ENCODE measurements at regions not wholly inside any gene's neighbourhood (a gene's known extent, or its start where the extent isn't known, plus 50 kb on each side); places are given as distances from the start of the nearest gene placed in this dataset.

- in situ Hi-C loops (cut with HindIII; ENCODE audit: low pct_unique_long_range_greater_than_20kb, low sequenced_read_pairs): no loop called here
- no peak for DNase-seq (ENCODE audit: low read depth, low spot score)
These were observed 807.8 kb downstream of the AACS start for GRCh38 chr12:125873016-125873415.

DNA sequence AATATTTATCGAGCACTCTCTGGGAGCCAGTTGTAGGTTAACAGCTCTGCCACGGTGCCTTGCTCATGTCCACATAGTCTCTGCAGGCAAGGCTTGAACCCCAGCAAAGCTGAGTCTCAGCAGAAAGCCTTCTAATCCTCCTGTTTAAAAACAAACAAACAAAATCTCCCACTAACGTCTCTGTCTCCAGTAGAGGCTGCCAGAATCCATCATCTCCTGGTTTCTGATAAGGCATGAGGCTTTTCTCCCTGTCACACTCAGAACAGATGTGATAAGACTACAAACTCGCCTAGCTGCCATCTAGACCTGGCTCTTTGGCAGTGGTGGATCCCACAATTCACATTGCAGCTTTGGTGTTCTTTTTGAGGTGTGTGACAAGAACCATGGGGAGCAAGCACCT lies 813.2 kb downstream of the AACS start:
- in situ Hi-C loops (cut with HindIII; ENCODE audit: low pct_unique_long_range_greater_than_20kb, low sequenced_read_pairs): no loop called here
- no peak for DNase-seq (ENCODE audit: low read depth, low spot score)

DNA sequence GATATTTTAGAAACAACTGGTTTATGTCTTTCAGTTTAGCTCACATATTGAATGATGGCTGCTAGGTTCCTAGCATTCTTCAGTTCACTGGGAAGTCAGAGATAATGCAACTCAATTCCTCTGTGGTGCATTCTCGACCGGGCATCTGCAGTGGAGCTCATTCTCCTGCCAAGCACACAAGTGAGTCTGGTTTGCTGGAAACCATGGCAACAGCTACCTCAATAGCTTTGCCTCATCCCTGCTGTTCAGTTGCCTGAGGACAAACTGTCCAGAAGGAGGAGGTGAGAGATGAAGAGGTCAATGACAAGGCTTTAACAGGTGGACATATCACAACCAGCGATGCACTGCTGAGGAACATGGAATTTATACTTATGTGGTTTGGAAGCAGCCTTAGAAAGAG lies 816.9 kb downstream of the AACS start:
- DNase-seq (ENCODE audit: low read depth, low spot score): no peak
- in situ Hi-C loops (cut with HindIII; ENCODE audit: low pct_unique_long_range_greater_than_20kb, low sequenced_read_pairs): no loop called here

DNA sequence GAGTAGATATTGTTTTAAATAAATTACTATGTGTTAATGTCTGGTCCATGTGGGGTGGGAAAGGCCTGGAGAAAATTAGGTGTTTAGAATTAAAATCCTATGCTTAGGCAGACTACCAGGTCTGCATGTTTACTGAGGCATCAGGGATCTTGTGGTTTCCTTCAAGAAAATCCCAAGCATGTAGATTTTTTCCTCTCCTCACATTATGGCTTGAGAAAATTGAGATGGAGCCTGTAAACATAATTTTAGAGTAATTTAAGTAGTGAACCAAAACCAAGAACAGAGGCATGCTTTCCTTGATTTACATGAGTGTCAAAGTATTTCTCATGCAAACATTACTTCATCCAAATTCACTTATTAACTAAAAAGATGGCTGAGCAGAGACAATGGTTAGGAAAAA lies 823.7 kb downstream of the AACS start:
- in situ Hi-C loops (cut with HindIII; ENCODE audit: low pct_unique_long_range_greater_than_20kb, low sequenced_read_pairs): no loop called here
- no peak for DNase-seq (ENCODE audit: low read depth, low spot score)

DNA sequence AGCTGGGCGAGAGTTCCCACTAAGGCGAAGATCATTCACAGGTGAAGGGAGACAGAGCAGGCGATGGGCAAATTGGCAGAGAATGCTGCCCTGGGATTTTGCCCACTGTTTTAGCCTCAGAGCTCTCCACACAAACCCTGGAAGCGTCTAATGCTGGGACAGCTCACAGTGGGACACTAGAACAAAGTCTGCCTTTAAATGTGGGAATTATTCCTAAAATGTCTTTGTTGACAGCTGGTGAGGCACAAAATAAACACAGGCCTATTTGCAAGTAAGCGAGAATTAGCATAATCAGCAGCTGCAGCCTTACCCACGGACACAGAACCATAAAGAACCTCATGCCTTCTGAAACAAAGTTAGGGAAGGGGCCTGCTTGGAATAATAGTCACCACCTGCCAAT lies 824.5 kb downstream of the AACS start:
- in situ Hi-C loops (cut with HindIII; ENCODE audit: low pct_unique_long_range_greater_than_20kb, low sequenced_read_pairs): no loop called here
- DNase-seq (ENCODE audit: low read depth, low spot score): no peak

DNA sequence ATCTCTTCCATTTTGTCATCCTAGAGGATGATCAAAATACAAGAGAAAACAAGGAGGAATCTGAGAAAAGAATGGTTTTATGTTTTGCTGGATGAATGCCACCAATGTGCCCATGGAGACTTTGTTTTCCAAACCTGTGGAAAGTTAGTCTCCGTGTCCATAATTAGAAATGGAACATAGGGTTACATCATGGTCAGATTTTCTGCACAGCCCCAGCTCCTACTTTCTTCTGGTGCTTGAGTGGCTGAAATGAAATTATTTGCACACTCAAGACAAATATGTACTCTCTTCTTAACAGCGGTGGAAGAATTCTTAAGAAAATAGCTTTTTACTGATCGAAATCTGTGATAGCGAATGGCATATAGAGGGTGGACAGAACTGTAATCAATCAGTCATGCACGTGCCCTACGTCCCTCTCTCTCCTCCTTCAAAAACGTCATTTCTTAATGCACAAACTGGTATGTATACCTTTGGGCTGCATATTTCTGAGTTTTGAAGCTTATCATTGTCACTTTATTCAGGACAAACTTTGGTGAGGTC lies 825.2 kb downstream of the AACS start:
- DNase-seq (ENCODE audit: low read depth, low spot score): no peak

GRCh38 chr12:125890971-125891370 lies 825.7 kb downstream of the AACS start:
- no peak for DNase-seq (ENCODE audit: low read depth, low spot score)
- in situ Hi-C loops (cut with HindIII; ENCODE audit: low pct_unique_long_range_greater_than_20kb, low sequenced_read_pairs): no loop called here

More for the DNA sequence above, 825.2 kb downstream of the AACS start:
- in situ Hi-C loops (cut with HindIII; ENCODE audit: low pct_unique_long_range_greater_than_20kb, low sequenced_read_pairs): no loop called here

DNA sequence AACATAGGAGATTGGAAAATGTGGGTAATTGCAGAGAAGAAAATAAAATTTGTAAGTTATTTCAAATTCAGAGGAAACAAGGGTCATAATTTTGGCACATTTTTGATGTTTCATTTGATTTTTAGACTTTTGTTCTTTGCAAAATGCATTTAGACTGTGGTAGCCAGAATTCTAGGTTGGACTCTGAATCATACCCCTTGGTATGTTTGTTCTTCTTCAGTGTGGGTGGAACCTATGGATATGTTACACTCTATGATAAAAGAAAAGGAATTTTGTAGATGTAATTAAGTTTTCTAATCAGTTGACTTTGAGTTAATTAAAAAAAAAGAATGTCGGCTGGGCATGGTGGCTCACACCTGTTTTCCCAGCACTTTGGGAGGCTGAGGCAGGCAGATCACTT lies 827.0 kb downstream of the AACS start:
- no peak for DNase-seq (ENCODE audit: low read depth, low spot score)
- in situ Hi-C loops (cut with HindIII; ENCODE audit: low pct_unique_long_range_greater_than_20kb, low sequenced_read_pairs): no loop called here

GRCh38 chr12:125902991-125903390 lies 837.8 kb downstream of the AACS start:
- in situ Hi-C loops (cut with HindIII; ENCODE audit: low pct_unique_long_range_greater_than_20kb, low sequenced_read_pairs): no loop called here
- DNase-seq (ENCODE audit: low read depth, low spot score): no peak

GRCh38 chr12:125907351-125907750 lies 842.1 kb downstream of the AACS start:
- no peak for DNase-seq (ENCODE audit: low read depth, low spot score)
- in situ Hi-C loops (cut with HindIII; ENCODE audit: low pct_unique_long_range_greater_than_20kb, low sequenced_read_pairs): no loop called here

- in situ Hi-C loops (cut with HindIII; ENCODE audit: low pct_unique_long_range_greater_than_20kb, low sequenced_read_pairs): no loop called here
- DNase-seq (ENCODE audit: low read depth, low spot score): no peak
These were observed 854.7 kb downstream of the AACS start for GRCh38 chr12:125919856-125920470.

DNA sequence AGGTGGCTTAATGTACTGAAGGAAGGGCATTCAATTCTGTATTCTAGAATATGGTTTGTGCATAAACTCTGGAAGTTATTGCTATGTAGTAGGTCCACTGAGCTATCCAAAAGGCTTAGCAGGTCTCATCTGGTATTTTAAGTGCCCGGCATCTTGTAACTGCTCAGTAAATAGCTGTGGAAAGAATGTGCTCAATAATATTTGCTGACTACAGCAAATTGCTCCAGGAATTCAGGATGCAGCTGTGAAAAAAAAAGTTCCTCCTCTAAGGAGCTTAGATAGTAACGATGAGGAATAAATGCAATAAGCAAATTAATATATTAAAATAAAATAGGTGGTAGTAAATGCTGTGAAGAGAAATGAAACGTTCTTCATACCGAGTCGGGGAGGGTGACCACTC lies 857.1 kb downstream of the AACS start:
- in situ Hi-C loops (cut with HindIII; ENCODE audit: low pct_unique_long_range_greater_than_20kb, low sequenced_read_pairs): no loop called here
- no peak for DNase-seq (ENCODE audit: low read depth, low spot score)

DNA sequence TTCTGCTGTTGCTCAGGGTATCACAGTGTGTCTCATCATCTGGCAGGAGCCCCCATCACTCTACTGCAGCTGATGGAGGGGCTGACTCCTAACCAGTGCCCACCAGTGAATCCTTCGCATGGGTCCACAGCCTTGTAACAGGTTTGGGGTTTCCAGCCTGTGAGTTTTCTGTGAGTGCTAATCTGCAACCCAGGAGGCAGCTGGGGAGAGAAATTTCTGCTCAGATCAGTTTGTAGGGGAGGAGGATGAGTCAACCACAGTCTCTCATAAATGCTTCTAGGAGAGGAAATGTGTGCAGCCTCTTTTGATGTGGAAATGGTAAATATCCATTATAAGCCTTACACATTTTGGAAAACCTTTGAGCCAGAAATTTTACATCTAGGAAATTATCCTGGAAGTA lies 871.3 kb downstream of the AACS start:
- no peak for DNase-seq (ENCODE audit: low read depth, low spot score)
- in situ Hi-C loops (cut with HindIII; ENCODE audit: low pct_unique_long_range_greater_than_20kb, low sequenced_read_pairs): no loop called here

DNA sequence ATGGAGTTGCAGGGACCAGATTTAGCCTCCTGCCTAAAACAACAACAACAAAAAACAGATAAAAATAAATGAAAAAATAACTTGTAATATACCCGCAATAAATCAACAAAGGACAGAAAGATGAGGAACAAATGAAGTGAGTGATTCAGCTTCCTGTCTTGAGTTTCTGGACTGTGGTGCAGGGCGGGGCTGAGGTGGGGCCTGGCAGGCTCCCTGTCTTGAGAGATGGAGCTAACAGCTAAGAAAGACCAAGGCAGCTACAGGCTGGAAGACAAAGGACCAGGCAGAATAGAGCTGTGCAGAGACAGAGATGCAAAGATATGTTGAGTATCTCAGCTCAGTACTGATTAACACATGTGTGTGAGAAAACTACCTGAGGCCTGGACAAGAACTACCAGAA lies 879.2 kb downstream of the AACS start:
- DNase-seq (ENCODE audit: low read depth, low spot score): no peak
- in situ Hi-C loops (cut with HindIII; ENCODE audit: low pct_unique_long_range_greater_than_20kb, low sequenced_read_pairs): no loop called here

- in situ Hi-C loops (cut with HindIII; ENCODE audit: low pct_unique_long_range_greater_than_20kb, low sequenced_read_pairs): no loop called here
- no peak for DNase-seq (ENCODE audit: low read depth, low spot score)
These were observed 884.2 kb downstream of the AACS start for GRCh38 chr12:125949471-125949870.

DNA sequence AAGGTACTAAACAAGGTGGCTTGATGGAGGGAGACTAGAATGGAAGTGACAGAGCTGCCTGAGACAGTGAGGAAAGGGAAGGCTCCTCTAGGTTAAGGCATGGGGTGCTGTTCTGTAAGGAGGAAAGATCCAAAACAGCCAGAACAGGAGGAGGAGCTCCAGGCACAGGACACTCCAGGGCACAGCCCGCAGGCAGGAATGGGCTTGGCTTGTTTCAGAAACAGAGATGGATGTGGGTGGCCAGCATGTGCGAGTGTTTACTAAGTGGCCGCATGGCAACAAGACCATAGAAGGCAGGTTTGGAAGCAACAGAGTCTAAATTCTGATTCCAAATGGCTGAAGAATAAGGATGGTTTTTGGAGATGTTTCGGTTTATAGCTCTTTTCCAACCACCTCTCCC lies 889.1 kb downstream of the AACS start:
- in situ Hi-C loops (cut with HindIII; ENCODE audit: low pct_unique_long_range_greater_than_20kb, low sequenced_read_pairs): no loop called here
- no peak for DNase-seq (ENCODE audit: low read depth, low spot score)

GRCh38 chr12:125956186-125956585 lies 891.0 kb downstream of the AACS start:
- in situ Hi-C loops (cut with HindIII; ENCODE audit: low pct_unique_long_range_greater_than_20kb, low sequenced_read_pairs): no loop called here

GRCh38 chr12:125966641-125967040 lies 901.4 kb downstream of the AACS start:
- no peak for DNase-seq (ENCODE audit: low read depth, low spot score)
- in situ Hi-C loops (cut with HindIII; ENCODE audit: low pct_unique_long_range_greater_than_20kb, low sequenced_read_pairs): no loop called here

More at GRCh38 chr12:125956186-125956585, 891.0 kb downstream of the AACS start:
- no peak for DNase-seq (ENCODE audit: low read depth, low spot score)

DNA sequence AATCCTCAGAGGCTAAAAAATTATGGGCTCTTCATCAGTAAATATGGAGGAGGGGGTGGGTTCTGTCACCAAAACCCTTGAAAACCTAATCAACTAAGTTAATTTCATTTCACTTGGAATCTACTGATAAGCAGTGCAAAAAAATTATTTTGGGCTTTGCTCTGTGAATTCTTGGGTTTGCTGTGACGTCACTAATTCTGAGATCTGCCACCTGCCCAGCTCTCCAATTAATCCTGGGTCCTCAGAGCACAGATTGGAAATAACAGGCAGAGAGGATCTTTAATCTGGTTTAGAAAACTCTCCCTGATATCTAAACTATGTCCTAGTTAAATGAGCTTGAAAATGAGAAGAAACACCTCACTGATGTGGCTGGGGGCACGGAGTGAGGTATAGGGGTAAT lies 903.2 kb downstream of the AACS start:
- in situ Hi-C loops (cut with HindIII; ENCODE audit: low pct_unique_long_range_greater_than_20kb, low sequenced_read_pairs): no loop called here
- DNase-seq (ENCODE audit: low read depth, low spot score): no peak

DNA sequence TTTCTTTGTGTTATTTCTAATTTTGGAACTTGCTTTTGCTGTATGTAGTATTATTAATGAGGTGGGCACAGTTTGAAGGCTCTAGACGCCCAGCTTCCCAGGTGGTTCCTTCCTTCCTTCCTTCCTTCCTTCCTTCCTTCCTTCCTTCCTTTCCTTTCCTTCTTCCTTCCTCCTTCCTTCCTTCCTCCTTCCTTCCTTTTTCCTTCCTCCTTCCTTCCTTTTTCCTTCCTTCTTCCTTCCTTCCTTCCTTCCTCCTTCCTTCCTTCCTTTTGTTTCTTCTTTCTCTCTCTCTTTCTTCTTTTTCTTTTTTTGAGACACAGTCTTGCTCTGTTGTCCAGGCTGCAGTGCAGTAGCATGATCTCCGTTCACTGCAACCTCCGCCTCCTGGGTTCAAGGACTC lies 906.7 kb downstream of the AACS start:
- DNase-seq (ENCODE audit: low read depth, low spot score): no peak

More for the DNA sequence above, 906.7 kb downstream of the AACS start:
- in situ Hi-C loops (cut with HindIII; ENCODE audit: low pct_unique_long_range_greater_than_20kb, low sequenced_read_pairs): no loop called here

Data from SK-MEL-5 (cell line).